ENCODE measurements at regions not wholly inside any gene's neighbourhood (a gene's known extent, or its start where the extent isn't known, plus 50 kb on each side); places are given as distances from the start of the nearest gene placed in this dataset.
A peak's percentile ranks its signal among the peaks of the same experiment; 100 is the strongest.

- H3K27me3 ChIP-seq = no peaks in the 10 kb centered on the region
- no peak overlapping the region for H3K4me3 ChIP-seq
- H3K9me3 ChIP-seq = no peaks in the 10 kb centered on the region
- in situ Hi-C loops (cut with MboI; ENCODE audit: low pct_ligation_motif_present in 1 of 4, low pct_unique_long_range_greater_than_20kb in 1 of 4, low sequenced_read_pairs in 3 of 4) = no loop called here
- TF ChIP-seq EP300 (IDR thresholded peaks at IDR 0.05; ENCODE audit: low read depth) = no peak
- no peak for TF ChIP-seq POLR2AphosphoS5 (IDR thresholded peaks at IDR 0.05)
- no peak for TF ChIP-seq CTCF (IDR thresholded peaks at IDR 0.05)
- no peak for TF ChIP-seq POLR2A (IDR thresholded peaks at IDR 0.05)
- peak; percentile 35 for DNase-seq
- intact Hi-C loops (cut with DNase I; ENCODE audit: low total_unique reads) = no loop called here
- H3K36me3 ChIP-seq = no peaks in the 10 kb centered on the region
- peaks cover 0 to 24% (median 3%) of the 10 kb centered on the region in 4 donors for H3K4me1 ChIP-seq
- H3K27ac ChIP-seq = peak overlapping the region in 3 of 4 donors; percentile 28 to 43 (median 30)
- 30 to 66% methylated on average over 3 to 10 of the region's 10 CpGs for WGBS, 2 donors (ENCODE audit: low coverage in 1 of 2)
Measured at GRCh38 chr3:171959532-171960089, 79.8 kb upstream of the FNDC3B start.

- peaks cover 0 to 22% (median 3%) of the 10 kb centered on the region in 4 donors for H3K4me1 ChIP-seq
- no peaks in the 10 kb centered on the region for H3K9me3 ChIP-seq
- no peaks in the 10 kb centered on the region for H3K36me3 ChIP-seq
- H3K27me3 ChIP-seq = no peaks in the 10 kb centered on the region
- intact Hi-C loops (cut with DNase I; ENCODE audit: low total_unique reads) (no loop called here), in situ Hi-C loops (cut with MboI; ENCODE audit: low pct_ligation_motif_present in 1 of 4, low pct_unique_long_range_greater_than_20kb in 1 of 4, low sequenced_read_pairs in 3 of 4) (no loop called here)
- peak overlapping the region in 3 of 4 donors; percentile 13 to 43 (median 28) for H3K27ac ChIP-seq
- WGBS, 2 donors (ENCODE audit: low coverage in 1 of 2) = 45 to 70% methylated on average over 2 to 4 of the region's 4 CpGs
- no peak for DNase-seq
- no peak overlapping the region for H3K4me3 ChIP-seq
- TF ChIP-seq POLR2A (IDR thresholded peaks at IDR 0.05) (no peak), CTCF (IDR thresholded peaks at IDR 0.05) (no peak), POLR2AphosphoS5 (IDR thresholded peaks at IDR 0.05) (no peak), EP300 (IDR thresholded peaks at IDR 0.05; ENCODE audit: low read depth) (no peak)
Measured at GRCh38 chr3:171960159-171960558, 79.2 kb upstream of the FNDC3B start.

- no peaks in the 10 kb centered on the region for H3K36me3 ChIP-seq
- 69 to 73% methylated on average over 7 of the region's 7 CpGs for WGBS, 2 donors (ENCODE audit: low coverage in 1 of 2)
- DNase-seq = no peak
- H3K9me3 ChIP-seq = no peaks in the 10 kb centered on the region
- in situ Hi-C loops (cut with MboI; ENCODE audit: low pct_ligation_motif_present in 1 of 4, low pct_unique_long_range_greater_than_20kb in 1 of 4, low sequenced_read_pairs in 3 of 4) = no loop called here
- no peak overlapping the region for H3K27ac ChIP-seq
- TF ChIP-seq EP300 (IDR thresholded peaks at IDR 0.05; ENCODE audit: low read depth) (no peak), CTCF (IDR thresholded peaks at IDR 0.05) (no peak), POLR2A (IDR thresholded peaks at IDR 0.05) (no peak), POLR2AphosphoS5 (IDR thresholded peaks at IDR 0.05) (no peak)
- no peak overlapping the region for H3K4me3 ChIP-seq
- peaks cover 0 to 30% (median 9%) of the 10 kb centered on the region in 4 donors for H3K4me1 ChIP-seq
- intact Hi-C loops (cut with DNase I; ENCODE audit: low total_unique reads) = no loop called here
- no peaks in the 10 kb centered on the region for H3K27me3 ChIP-seq
Measured at GRCh38 chr3:171962137-171962720, 77.1 kb upstream of the FNDC3B start.

DNA sequence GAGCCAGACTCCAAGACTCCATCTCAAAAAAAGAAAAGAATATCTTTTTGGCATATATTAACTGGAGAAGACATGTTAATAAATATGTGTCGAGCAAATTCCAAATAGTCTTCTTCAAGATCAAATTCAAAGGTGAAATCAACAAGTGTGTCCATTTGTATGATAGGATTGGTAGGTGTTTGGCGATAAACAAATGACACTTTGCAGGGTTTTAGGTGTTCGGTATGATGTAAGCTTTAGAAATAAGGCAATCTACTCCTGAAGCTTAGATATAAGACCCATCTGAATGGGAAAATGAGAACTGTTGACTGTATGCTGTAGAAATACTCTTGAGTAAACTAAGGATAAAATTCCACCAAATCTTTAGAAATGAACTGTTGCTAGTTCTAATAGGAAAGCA lies 75.8 kb upstream of the FNDC3B start:
- intact Hi-C loops (cut with DNase I; ENCODE audit: low total_unique reads) (no loop called here), in situ Hi-C loops (cut with MboI; ENCODE audit: low pct_ligation_motif_present in 1 of 4, low pct_unique_long_range_greater_than_20kb in 1 of 4, low sequenced_read_pairs in 3 of 4) (no loop called here)
- DNase-seq = no peak
- Histone ChIP-seq H3K27ac (no peak overlapping the region), H3K4me1 (peaks cover 0 to 34% (median 10%) of the 10 kb centered on the region in 4 donors), H3K27me3 (no peaks in the 10 kb centered on the region), H3K36me3 (no peaks in the 10 kb centered on the region), H3K9me3 (no peaks in the 10 kb centered on the region), H3K4me3 (no peak overlapping the region)
- no peak for TF ChIP-seq POLR2A (IDR thresholded peaks at IDR 0.05)
- no peak for TF ChIP-seq CTCF (IDR thresholded peaks at IDR 0.05)
- no peak for TF ChIP-seq POLR2AphosphoS5 (IDR thresholded peaks at IDR 0.05)
- TF ChIP-seq EP300 (IDR thresholded peaks at IDR 0.05; ENCODE audit: low read depth) = no peak
- WGBS, 2 donors (ENCODE audit: low coverage in 1 of 2) = 93% methylated on average over 3 of the region's 3 CpGs

Data from transverse colon (tissue), 4 donors.